Activated CD8-positive, alpha-beta T cell treated with anti-CD3 and anti-CD28 coated beads for 36 hours (primary cell): ENCODE measurements at regions not wholly inside any gene's neighbourhood (a gene's known extent, or its start where the extent isn't known, plus 50 kb on each side); places are given as distances from the start of the nearest gene placed in this dataset.

Source experiments
- ATAC-seq: fragments of 200-7000 bp; cut with Tn5 transposase; one replicate; pipeline ENCODE4 v1.10.0; 2021; ENCODE audit warnings: mild to moderate bottlenecking, moderate library complexity
- CTCF ChIA-PET: fragments of 350-600 bp; sonication (Branson Sonifier 250); formaldehyde crosslinking; loops from one replicate; lab custom pipeline; 2021; ENCODE audit warnings: antibody characterized with exemption; lab: Charles Lee
- POLR2A ChIA-PET: fragments of 350-600 bp; sonication (Branson Sonifier 250); formaldehyde crosslinking; loops from one replicate; lab custom pipeline; 2021; ENCODE audit warnings: antibody characterized with exemption; lab: Charles Lee
- DNase-seq: peaks from one replicate; pipeline ENCODE4 v3.0.0-alpha.2; 2020
- H3K27ac Mint-ChIP-seq: one replicate; pipeline ENCODE4 v1.8.0; 2021; ENCODE audit warnings: mild to moderate bottlenecking, mixed read lengths
- H3K27me3 Mint-ChIP-seq: one replicate; pipeline ENCODE4 v1.8.0; 2021; ENCODE audit warnings: mixed read lengths
- H3K36me3 Mint-ChIP-seq: one replicate; pipeline ENCODE4 v1.8.0; 2021; ENCODE audit warnings: low read depth, mixed read lengths
- H3K4me1 Mint-ChIP-seq: one replicate; pipeline ENCODE4 v1.8.0; 2021; ENCODE audit warnings: low read depth, mixed read lengths
- H3K4me3 Mint-ChIP-seq: one replicate; pipeline ENCODE4 v1.8.0; 2021; ENCODE audit warnings: mild to moderate bottlenecking, moderate library complexity, mixed read lengths
- H3K9me3 Mint-ChIP-seq: one replicate; pipeline ENCODE4 v1.8.0; 2021; ENCODE audit warnings: mixed read lengths
- CTCF ChIP-seq: fragments of 200-600 bp; IDR thresholded peaks from one replicate; pipeline ENCODE4 v1.8.0; 2022; ENCODE audit warnings: antibody characterized with exemption, mild to moderate bottlenecking
- intact Hi-C: fragments of 100-400 bp; cut with micrococcal nuclease; formaldehyde crosslinking; loops from one replicate; pipeline ENCODE4 v1.10.0; 2022

GRCh38 chr2:122734766-122735424, 979.4 kb downstream of the TSN start:
- no peaks in the 10 kb centered on the region for H3K27me3 Mint-ChIP-seq
- ChIA-PET POLR2A (no interaction called here), CTCF (no interaction called here)
- no peak for TF ChIP-seq CTCF
- H3K27ac Mint-ChIP-seq: no peak overlapping the region
- intact Hi-C loops: no loop called here
- no peak overlapping the region for H3K4me3 Mint-ChIP-seq
- H3K36me3 Mint-ChIP-seq: no peaks in the 10 kb centered on the region
- no peak for ATAC-seq
- peaks cover 3% of the 10 kb centered on the region for H3K4me1 Mint-ChIP-seq
- no peak for DNase-seq
- peaks cover 3% of the 10 kb centered on the region for H3K9me3 Mint-ChIP-seq

DNA sequence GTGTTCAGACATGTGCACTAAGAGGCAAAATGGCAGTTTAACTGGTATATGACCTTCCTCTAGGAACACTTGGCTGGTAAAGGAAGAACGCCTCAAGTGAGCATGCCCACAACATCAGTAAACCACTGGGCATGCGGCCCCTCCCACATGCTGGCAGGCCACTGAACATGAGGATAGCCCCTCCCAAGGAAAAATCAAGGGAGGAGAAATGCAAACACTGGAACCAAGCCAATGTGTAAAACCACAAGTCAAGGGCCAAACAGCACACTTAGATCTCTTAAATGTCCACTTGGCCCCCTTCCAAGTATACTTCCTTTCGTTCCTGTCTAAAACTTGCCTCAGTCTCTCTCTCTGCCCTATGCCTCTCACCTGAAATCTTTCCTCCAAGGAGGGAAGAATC, 980.8 kb downstream of the TSN start:
- Mint-ChIP-seq H3K4me1 (peaks cover 3% of the 10 kb centered on the region), H3K27ac (no peak overlapping the region), H3K27me3 (no peaks in the 10 kb centered on the region), H3K36me3 (no peaks in the 10 kb centered on the region), H3K9me3 (peaks cover 3% of the 10 kb centered on the region), H3K4me3 (no peak overlapping the region)
- ATAC-seq: no peak
- intact Hi-C loops: no loop called here
- no peak for TF ChIP-seq CTCF
- CTCF ChIA-PET: no interaction called here
- POLR2A ChIA-PET: no interaction called here
- no peak for DNase-seq

DNA sequence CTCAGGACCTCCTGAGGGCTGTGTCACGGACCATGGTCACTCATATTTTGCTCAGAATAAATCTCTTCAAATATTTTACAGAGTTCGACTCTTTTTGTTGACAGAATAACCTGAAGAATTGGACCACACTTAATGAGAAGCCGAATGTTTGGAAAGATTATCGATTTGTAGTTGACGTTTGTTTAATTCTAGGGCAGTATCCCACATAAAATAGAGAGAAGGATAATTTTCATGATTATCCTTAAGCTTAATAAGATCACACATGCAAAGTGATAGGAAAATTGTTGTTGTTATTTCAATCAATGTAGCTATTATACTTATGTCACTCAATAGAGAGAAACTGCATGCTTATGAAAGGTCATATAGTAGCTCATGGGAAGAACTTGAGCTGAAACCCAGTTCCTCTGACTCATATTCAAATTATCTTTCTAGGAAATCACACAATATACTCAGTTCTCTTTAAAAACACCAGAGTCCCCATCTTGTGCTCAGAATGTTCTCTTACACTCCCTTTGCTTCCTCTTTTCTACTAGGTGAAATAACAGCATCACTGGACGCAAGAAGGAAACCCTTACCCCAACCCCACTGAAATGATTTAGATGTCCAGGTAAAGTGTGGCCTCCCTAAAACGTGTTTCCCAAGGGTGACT, 982.1 kb downstream of the TSN start:
- TF ChIP-seq CTCF: no peak
- intact Hi-C loops: no loop called here
- DNase-seq: no peak
- no peaks in the 10 kb centered on the region for H3K36me3 Mint-ChIP-seq
- no peak overlapping the region for H3K4me3 Mint-ChIP-seq
- H3K27me3 Mint-ChIP-seq: no peaks in the 10 kb centered on the region
- ChIA-PET POLR2A (no interaction called here), CTCF (no interaction called here)
- peaks cover 3% of the 10 kb centered on the region for H3K4me1 Mint-ChIP-seq
- peaks cover 3% of the 10 kb centered on the region for H3K9me3 Mint-ChIP-seq
- peak; percentile 67 for ATAC-seq
- H3K27ac Mint-ChIP-seq: no peak overlapping the region

DNA sequence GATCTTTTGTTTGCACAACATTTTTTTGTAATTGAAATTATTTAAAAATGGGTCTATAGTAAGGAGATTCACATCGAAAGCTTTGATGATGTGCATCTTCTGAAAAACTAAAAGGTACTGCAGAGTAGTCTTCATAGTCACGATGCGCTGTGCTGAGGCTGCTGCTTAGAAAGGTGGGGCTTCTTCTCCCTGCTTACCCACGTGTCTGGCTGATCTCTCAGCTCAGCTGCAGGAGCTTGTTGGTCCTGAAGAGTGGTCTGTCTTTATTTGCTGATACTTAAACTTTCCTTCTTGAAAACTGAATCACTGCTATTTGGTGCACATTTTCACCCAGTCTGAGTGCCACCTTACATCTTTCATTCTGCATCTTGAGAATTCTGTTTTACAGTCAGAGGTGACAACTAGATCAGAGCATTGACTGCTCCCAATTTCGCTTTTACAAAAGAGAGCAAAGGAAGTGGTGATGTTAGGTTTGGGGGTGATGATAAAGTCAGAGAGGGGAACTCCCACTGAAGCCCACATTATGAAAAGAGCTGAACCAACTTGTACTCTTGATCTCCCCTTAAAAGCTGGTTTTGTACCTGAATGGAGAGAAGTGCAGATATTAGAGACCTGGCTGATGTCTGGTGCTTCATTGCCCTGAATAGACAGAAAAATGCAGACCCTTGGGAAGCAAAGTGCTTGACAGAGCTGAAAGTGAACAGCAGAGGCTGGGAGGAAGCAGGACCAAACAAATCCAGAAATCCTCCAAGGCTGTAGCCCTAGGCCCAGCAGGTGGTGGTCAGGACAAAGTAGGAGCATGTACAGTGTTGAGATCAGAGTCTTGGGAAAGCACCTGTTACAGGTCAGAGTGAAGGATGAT, 984.5 kb downstream of the TSN start:
- Mint-ChIP-seq H3K27ac (no peak overlapping the region), H3K4me3 (no peak overlapping the region), H3K36me3 (no peaks in the 10 kb centered on the region), H3K4me1 (peaks cover 3% of the 10 kb centered on the region), H3K9me3 (no peaks in the 10 kb centered on the region), H3K27me3 (no peaks in the 10 kb centered on the region)
- ChIA-PET POLR2A (no interaction called here), CTCF (no interaction called here)
- intact Hi-C loops: no loop called here
- DNase-seq: no peak
- no peak for TF ChIP-seq CTCF
- peak; percentile 17 for ATAC-seq

DNA sequence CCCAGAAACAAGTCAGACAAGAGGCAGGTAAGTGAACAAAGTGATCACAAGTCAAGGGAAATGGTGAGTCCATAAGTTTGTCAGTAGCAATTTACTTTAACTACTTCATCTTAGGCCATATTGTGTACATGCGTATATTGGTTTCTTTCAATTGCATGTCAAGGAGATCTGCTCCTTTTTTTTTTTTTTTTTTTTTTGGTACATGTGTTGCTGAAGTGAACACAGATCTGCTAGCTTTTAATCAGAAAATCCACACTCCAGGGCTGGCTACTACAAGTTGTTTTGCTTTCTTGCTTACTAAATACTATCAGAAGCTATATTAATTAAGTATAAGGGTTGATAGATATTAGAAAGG, 985.1 kb downstream of the TSN start:
- DNase-seq (no peak), ATAC-seq (no peak)
- TF ChIP-seq CTCF: no peak
- Mint-ChIP-seq H3K27me3 (no peaks in the 10 kb centered on the region), H3K36me3 (no peaks in the 10 kb centered on the region), H3K4me3 (no peak overlapping the region), H3K9me3 (no peaks in the 10 kb centered on the region), H3K27ac (no peak overlapping the region), H3K4me1 (peaks cover 3% of the 10 kb centered on the region)
- POLR2A ChIA-PET: no interaction called here
- CTCF ChIA-PET: no interaction called here
- intact Hi-C loops: no loop called here
